Upper lobe of right lung (tissue), 1 donor: ENCODE measurements at regions not wholly inside any gene's neighbourhood (a gene's known extent, or its start where the extent isn't known, plus 50 kb on each side); places are given as distances from the start of the nearest gene placed in this dataset.
A peak's percentile ranks its signal among the peaks of the same experiment; 100 is the strongest.

Experiments
- ATAC-seq: fragments of 200-7000 bp; cut with Tn5 transposase; one replicate; pipeline ENCODE4 v1.9.1; 2020; ENCODE audit warnings: mild to moderate bottlenecking, moderate library complexity
- DNase-seq: peaks from one replicate; pipeline ENCODE4 v3.0.0-alpha.2; 2020
- H3K27ac ChIP-seq: fragments of 200-600 bp; one replicate; pipeline ENCODE4 v1.8.0; 2022
- H3K27me3 ChIP-seq: fragments of 200-600 bp; one replicate; pipeline ENCODE4 v1.8.0; 2022; ENCODE audit warnings: mild to moderate bottlenecking
- H3K36me3 ChIP-seq: fragments of 200-600 bp; one replicate; pipeline ENCODE4 v1.8.0; 2022
- H3K4me1 ChIP-seq: fragments of 200-600 bp; one replicate; pipeline ENCODE4 v1.8.0; 2022
- H3K4me3 ChIP-seq: fragments of 200-600 bp; one replicate; pipeline ENCODE4 v1.8.0; 2022; ENCODE audit warnings: mild to moderate bottlenecking
- H3K9me3 ChIP-seq: fragments of 200-600 bp; one replicate; pipeline ENCODE4 v1.8.0; 2022
- intact Hi-C: fragments of 100-400 bp; cut with DNase I; formaldehyde crosslinking; loops from one replicate; pipeline ENCODE4 v1.11.0; 2022
- TF ChIP-seq, protein P1 (sequence below): fragments of 200-600 bp; IDR thresholded peaks from one replicate; pipeline ENCODE4 v1.8.0; 2022; ENCODE audit warnings: antibody characterized with exemption
- donor health status: DM: no; HTN: yes; CAD: no; lungs with severe emphysema.

DNA sequence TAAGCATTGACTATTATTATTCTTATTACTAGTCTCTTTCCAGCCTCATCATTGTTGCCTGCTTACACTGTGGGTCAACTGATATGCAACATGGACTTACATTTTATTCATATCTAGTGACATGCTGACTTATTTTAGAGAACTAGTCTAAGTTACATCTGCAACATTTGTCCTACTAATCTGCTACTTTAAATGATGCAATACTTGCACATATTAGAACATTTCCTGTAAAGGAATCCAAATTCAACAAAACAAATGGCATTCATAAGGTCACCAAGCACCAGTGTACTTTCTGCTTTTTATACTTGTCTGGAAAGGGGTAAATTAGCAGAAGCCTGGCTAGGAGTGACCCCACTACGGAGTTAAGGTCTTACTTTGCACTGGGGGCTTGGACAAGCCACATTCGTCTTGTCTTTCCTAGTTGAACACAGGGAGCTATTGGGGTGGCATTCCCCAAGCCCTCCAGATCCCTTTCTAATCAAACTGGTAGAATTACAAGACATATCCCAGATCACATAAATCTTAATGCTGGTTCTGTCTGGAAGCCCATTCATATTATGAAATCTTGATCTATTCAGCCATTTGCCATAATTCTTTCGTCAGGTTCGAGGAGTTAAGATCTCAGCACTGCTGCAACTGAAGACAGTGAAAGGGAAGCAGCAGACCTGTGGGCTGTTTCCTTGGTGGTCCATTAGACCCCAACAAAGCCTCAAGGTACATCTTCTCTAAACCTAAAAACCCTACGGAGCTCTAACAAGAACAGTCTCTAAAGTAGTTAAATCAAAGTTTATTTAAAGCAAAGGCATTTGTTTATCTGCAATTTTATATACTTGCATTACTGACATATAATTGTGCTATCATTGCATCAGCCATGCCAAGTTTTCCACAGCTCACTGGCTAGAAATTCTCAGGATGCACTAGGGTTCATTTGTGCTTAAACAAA lies 49.9 kb upstream of the RTN4 start:
- Histone ChIP-seq H3K9me3 (no peaks in the 10 kb centered on the region), H3K36me3 (no peaks in the 10 kb centered on the region), H3K4me1 (peaks cover 46% of the 10 kb centered on the region), H3K27me3 (no peaks in the 10 kb centered on the region), H3K4me3 (no peak overlapping the region), H3K27ac (peak overlapping the region; percentile 71)
- intact Hi-C loops, result no loop called here
- no peak for DNase-seq
- ATAC-seq, result peak; percentile 78
- TF ChIP-seq, protein P1, sequence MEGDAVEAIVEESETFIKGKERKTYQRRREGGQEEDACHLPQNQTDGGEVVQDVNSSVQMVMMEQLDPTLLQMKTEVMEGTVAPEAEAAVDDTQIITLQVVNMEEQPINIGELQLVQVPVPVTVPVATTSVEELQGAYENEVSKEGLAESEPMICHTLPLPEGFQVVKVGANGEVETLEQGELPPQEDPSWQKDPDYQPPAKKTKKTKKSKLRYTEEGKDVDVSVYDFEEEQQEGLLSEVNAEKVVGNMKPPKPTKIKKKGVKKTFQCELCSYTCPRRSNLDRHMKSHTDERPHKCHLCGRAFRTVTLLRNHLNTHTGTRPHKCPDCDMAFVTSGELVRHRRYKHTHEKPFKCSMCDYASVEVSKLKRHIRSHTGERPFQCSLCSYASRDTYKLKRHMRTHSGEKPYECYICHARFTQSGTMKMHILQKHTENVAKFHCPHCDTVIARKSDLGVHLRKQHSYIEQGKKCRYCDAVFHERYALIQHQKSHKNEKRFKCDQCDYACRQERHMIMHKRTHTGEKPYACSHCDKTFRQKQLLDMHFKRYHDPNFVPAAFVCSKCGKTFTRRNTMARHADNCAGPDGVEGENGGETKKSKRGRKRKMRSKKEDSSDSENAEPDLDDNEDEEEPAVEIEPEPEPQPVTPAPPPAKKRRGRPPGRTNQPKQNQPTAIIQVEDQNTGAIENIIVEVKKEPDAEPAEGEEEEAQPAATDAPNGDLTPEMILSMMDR, result no peak
